A673 (cell line): ENCODE measurements at regions not wholly inside any gene's neighbourhood (a gene's known extent, or its start where the extent isn't known, plus 50 kb on each side); places are given as distances from the start of the nearest gene placed in this dataset.

ENCODE experiments used
- BruUV-seq: library from RNA; stranded (reverse); fragments of 400-500 nt; replicated peaks from 2 replicates; lab custom pipeline; 2021; lab: Mats Ljungman, UMichigan
- CTCF ChIA-PET: fragments of 300-600 bp; sonication (Branson Sonifier 250); formaldehyde crosslinking; loops from one replicate; lab custom pipeline; 2022; ENCODE audit warnings: antibody characterized with exemption; lab: Charles Lee
- POLR2A ChIA-PET: fragments of 300-600 bp; sonication (Branson Sonifier 250); formaldehyde crosslinking; loops from one replicate; lab custom pipeline; 2022; ENCODE audit warnings: antibody characterized with exemption; ENCODE audit not compliant: low non-redundant PET; lab: Charles Lee
- DNase-seq: peaks from one replicate; pipeline ENCODE4 v3.0.0-alpha.2; 2015; ENCODE audit warnings: low spot score
- H3K27ac ChIP-seq: fragments of 200-600 bp; sonication (generic); 2 replicates; pipeline ENCODE4 v1.5.1; 2016; ENCODE audit warnings: mixed run types, low read depth, mild to moderate bottlenecking, mixed read lengths, antibody characterized with exemption, low read length; ENCODE audit not compliant: poor library complexity, severe bottlenecking
- H3K27me3 ChIP-seq: fragments of 200-600 bp; sonication (generic); replicated peaks from 2 replicates; pipeline ENCODE4 v1.6.1; 2017; ENCODE audit warnings: mixed run types, low read depth, mild to moderate bottlenecking, mixed read lengths, antibody characterized with exemption, low read length; ENCODE audit not compliant: insufficient read depth, poor library complexity
- H3K36me3 ChIP-seq: fragments of 200-600 bp; sonication (generic); 2 replicates; pipeline ENCODE4 v1.6.1; 2016; ENCODE audit warnings: mixed run types, mild to moderate bottlenecking, mixed read lengths, antibody characterized with exemption, low read length; ENCODE audit not compliant: insufficient read depth, poor library complexity, severe bottlenecking
- H3K4me1 ChIP-seq: fragments of 200-600 bp; sonication (generic); 2 replicates; pipeline ENCODE4 v1.6.1; 2017; ENCODE audit warnings: mixed run types, mild to moderate bottlenecking, mixed read lengths, antibody characterized with exemption, low read length; ENCODE audit not compliant: insufficient read depth, poor library complexity, severe bottlenecking
- H3K4me3 ChIP-seq: fragments of 200-600 bp; sonication (generic); 2 replicates; pipeline ENCODE4 v1.5.1; 2016; ENCODE audit warnings: low read depth, mixed run types, mild to moderate bottlenecking, mixed read lengths, low read length; ENCODE audit not compliant: poor library complexity, severe bottlenecking
- H3K9me3 ChIP-seq: fragments of 200-600 bp; sonication (generic); 2 replicates; pipeline ENCODE4 v1.6.1; 2016; ENCODE audit warnings: mixed run types, low read depth, mild to moderate bottlenecking, mixed read lengths, antibody characterized with exemption, low read length; ENCODE audit not compliant: poor library complexity, severe bottlenecking
- CTCF ChIP-seq: fragments of 300-800, 200-600 bp; sonication (generic); conservative IDR thresholded peaks from 2 replicates; pipeline ENCODE4 v1.5.1; 2017; ENCODE audit warnings: low read depth, mild to moderate bottlenecking, antibody characterized with exemption, low read length, moderate library complexity, mixed read lengths
- EZH2 ChIP-seq: fragments of 200-600 bp; sonication (generic); IDR thresholded peaks from 2 replicates; pipeline ENCODE4 v1.6.1; 2017; ENCODE audit warnings: borderline replicate concordance, low read depth, mild to moderate bottlenecking, mixed read lengths, antibody characterized with exemption, low read length; ENCODE audit not compliant: poor library complexity, severe bottlenecking
- intact Hi-C: fragments of 100-400 bp; cut with micrococcal nuclease; formaldehyde crosslinking; loops from one replicate; pipeline ENCODE4 v1.10.0; 2022; ENCODE audit not compliant: unreplicated experiment

GRCh38 chr2:21393173-21393572 lies 269.4 kb downstream of the TDRD15 start:
- Histone ChIP-seq H3K9me3 (no peaks in the 10 kb centered on the region), H3K27ac (no peak overlapping the region), H3K4me3 (no peak overlapping the region), H3K4me1 (no peaks in the 10 kb centered on the region), H3K27me3 (no peaks in the 10 kb centered on the region), H3K36me3 (no peaks in the 10 kb centered on the region)
- no peak for DNase-seq
- no peak for TF ChIP-seq CTCF
- no peak for TF ChIP-seq EZH2
- CTCF ChIA-PET = no interaction called here
- intact Hi-C loops = no loop called here
- POLR2A ChIA-PET = no interaction called here
- no TSS peak for BruUV-seq

DNA sequence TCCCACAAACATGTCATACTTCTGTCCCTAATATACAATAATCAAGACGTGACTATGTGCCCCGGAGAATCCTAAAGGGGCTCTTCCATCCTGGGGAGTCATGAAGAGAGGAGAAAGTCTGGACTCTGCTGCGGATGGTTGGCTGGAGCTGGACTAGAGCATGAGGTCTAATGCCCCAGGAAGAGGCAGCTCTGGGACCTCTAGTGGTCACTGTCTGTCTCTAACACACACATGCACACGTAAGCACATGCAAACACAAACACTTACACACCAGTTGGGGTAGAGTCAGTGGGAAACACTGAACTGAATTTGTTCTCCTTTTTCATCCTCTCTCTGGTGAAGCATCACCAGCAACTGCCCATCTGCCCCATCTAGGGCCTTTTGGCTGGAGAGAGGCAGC lies 271.6 kb downstream of the TDRD15 start:
- Histone ChIP-seq H3K4me3 (no peak overlapping the region), H3K36me3 (no peaks in the 10 kb centered on the region), H3K27me3 (no peaks in the 10 kb centered on the region), H3K9me3 (no peaks in the 10 kb centered on the region), H3K27ac (no peak overlapping the region), H3K4me1 (no peaks in the 10 kb centered on the region)
- CTCF ChIA-PET = no interaction called here
- POLR2A ChIA-PET = no interaction called here
- TF ChIP-seq CTCF (peak; percentile 44), EZH2 (no peak)
- BruUV-seq = no TSS peak
- DNase-seq = no peak
- intact Hi-C loops = no loop called here

DNA sequence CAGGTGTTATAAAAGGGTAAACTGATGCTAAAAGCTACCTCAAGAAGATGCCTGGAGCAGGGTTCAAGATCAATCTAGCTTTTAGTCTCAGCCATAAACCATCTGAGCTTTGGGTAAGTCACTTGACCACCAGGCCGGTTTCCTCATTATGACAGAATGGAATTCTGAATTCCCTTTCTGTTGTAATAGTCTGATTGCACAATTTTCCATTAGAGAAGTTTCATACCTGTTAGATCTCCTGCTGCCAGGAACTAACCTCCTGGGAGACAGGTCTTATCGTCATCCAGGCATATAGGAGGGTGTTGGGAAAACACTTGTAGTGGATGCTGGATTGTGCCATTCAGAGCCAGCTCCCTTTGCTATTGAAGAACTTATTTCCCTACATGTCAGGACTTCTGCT lies 272.5 kb downstream of the TDRD15 start:
- BruUV-seq = no TSS peak
- Histone ChIP-seq H3K9me3 (no peaks in the 10 kb centered on the region), H3K4me3 (no peak overlapping the region), H3K4me1 (no peaks in the 10 kb centered on the region), H3K27ac (no peak overlapping the region), H3K27me3 (no peaks in the 10 kb centered on the region), H3K36me3 (no peaks in the 10 kb centered on the region)
- ChIA-PET POLR2A (no interaction called here), CTCF (no interaction called here)
- intact Hi-C loops = no loop called here
- no peak for DNase-seq
- TF ChIP-seq CTCF = no peak
